ENCODE measurements at regions not wholly inside any gene's neighbourhood (a gene's known extent, or its start where the extent isn't known, plus 50 kb on each side); places are given as distances from the start of the nearest gene placed in this dataset.

- TF ChIP-seq POLR2A (IDR thresholded peaks at IDR 0.05; ENCODE audit: low read depth) (no peak), CTCF (IDR thresholded peaks at IDR 0.05) (no peak)
These were observed 62.9 kb upstream of the KCNG1 start for GRCh38 chr20:51085769-51086168.

Data from esophagus muscularis mucosa (tissue), 3 donors.